ENCODE measurements at regions not wholly inside any gene's neighbourhood (a gene's known extent, or its start where the extent isn't known, plus 50 kb on each side); places are given as distances from the start of the nearest gene placed in this dataset.

- Histone ChIP-seq H3K79me1 (ENCODE audit: low read depth, low read length) (no peaks in the 10 kb centered on the region), H2BK15ac (ENCODE audit: low read length) (no peak overlapping the region), H3K4me2 (ENCODE audit: insufficient read depth, low read length, poor library complexity, severe bottlenecking) (no peak overlapping the region), H4K8ac (ENCODE audit: low read depth, low read length) (no peak overlapping the region), H3K9ac (ENCODE audit: low read depth, low read length, poor library complexity) (no peak overlapping the region), H3K36me3 (replicated peaks in 1 of 2; ENCODE audit: control insufficient read depth in 2 of 2, insufficient read depth in 2 of 2, low read length in 2 of 2) (peaks cover 0 to 1% of the 10 kb centered on the region in 2 donors), H2AFZ (ENCODE audit: low read length) (no peak overlapping the region), H2BK12ac (ENCODE audit: low read length) (no peak overlapping the region), H3K4me3 (ENCODE audit: low read length in 2 of 2) (no peak overlapping the region), H2BK120ac (ENCODE audit: low read depth, low read length) (no peak overlapping the region), H3K4me1 (ENCODE audit: control insufficient read depth in 2 of 2, insufficient read depth in 1 of 2, low read depth in 1 of 2, low read length in 2 of 2) (no peaks in the 10 kb centered on the region), H3K9me3 (replicated peaks in 1 of 2; ENCODE audit: control insufficient read depth in 2 of 2, insufficient read depth in 1 of 2, low read depth in 1 of 2, low read length in 2 of 2) (peaks cover 0 to 2% of the 10 kb centered on the region in 2 donors), H3K4ac (ENCODE audit: low read length) (no peak overlapping the region), H3K27me3 (ENCODE audit: control insufficient read depth in 3 of 3, insufficient read depth in 3 of 3, low read depth in 1 of 3, low read length in 3 of 3) (no peaks in the 10 kb centered on the region), H3K14ac (ENCODE audit: low read length) (no peak overlapping the region), H3K18ac (ENCODE audit: low read length) (no peak overlapping the region), H3K23ac (ENCODE audit: low read depth, low read length, poor library complexity) (no peak overlapping the region), H2AK5ac (ENCODE audit: low read depth, low read length) (no peak overlapping the region), H2BK5ac (ENCODE audit: low read length) (no peak overlapping the region), H3K27ac (replicated peaks; ENCODE audit: low read length) (no peak overlapping the region), H4K91ac (ENCODE audit: low read depth, low read length, poor library complexity) (no peak overlapping the region)
- no peak for DNase-seq (ENCODE audit: low spot score)
- WGBS, 2 donors (ENCODE audit: extremely low coverage in 2 of 2, insufficient read length in 2 of 2, insufficient replicate concordance in 1 of 2): no CpG with 5 or more reads among the region's 3 CpGs
These were observed 126.0 kb upstream of the WDFY3 start for GRCh38 chr4:85092536-85092935.

GRCh38 chr4:85092943-85093342 is 126.5 kb upstream of the WDFY3 start:
- WGBS, 2 donors (ENCODE audit: extremely low coverage in 2 of 2, insufficient read length in 2 of 2, insufficient replicate concordance in 1 of 2): no CpG with 5 or more reads among the region's 1 CpG
- Histone ChIP-seq H3K9me3 (replicated peaks in 1 of 2; ENCODE audit: control insufficient read depth in 2 of 2, insufficient read depth in 1 of 2, low read depth in 1 of 2, low read length in 2 of 2) (peaks cover 0 to 2% of the 10 kb centered on the region in 2 donors), H3K23ac (ENCODE audit: low read depth, low read length, poor library complexity) (no peak overlapping the region)

GRCh38 chr4:85094735-85095134 is 128.2 kb upstream of the WDFY3 start:
- Histone ChIP-seq H3K9ac (ENCODE audit: low read depth, low read length, poor library complexity) (no peak overlapping the region), H2BK120ac (ENCODE audit: low read depth, low read length) (no peak overlapping the region), H3K4me2 (ENCODE audit: insufficient read depth, low read length, poor library complexity, severe bottlenecking) (no peak overlapping the region), H4K91ac (ENCODE audit: low read depth, low read length, poor library complexity) (no peak overlapping the region), H3K4ac (ENCODE audit: low read length) (no peak overlapping the region), H3K14ac (ENCODE audit: low read length) (no peak overlapping the region), H2AFZ (ENCODE audit: low read length) (no peak overlapping the region), H3K18ac (ENCODE audit: low read length) (no peak overlapping the region), H3K27me3 (ENCODE audit: control insufficient read depth in 3 of 3, insufficient read depth in 3 of 3, low read depth in 1 of 3, low read length in 3 of 3) (no peaks in the 10 kb centered on the region), H3K79me1 (ENCODE audit: low read depth, low read length) (no peaks in the 10 kb centered on the region), H3K36me3 (replicated peaks in 1 of 2; ENCODE audit: control insufficient read depth in 2 of 2, insufficient read depth in 2 of 2, low read length in 2 of 2) (no peaks in the 10 kb centered on the region), H3K9me3 (replicated peaks in 1 of 2; ENCODE audit: control insufficient read depth in 2 of 2, insufficient read depth in 1 of 2, low read depth in 1 of 2, low read length in 2 of 2) (no peaks in the 10 kb centered on the region), H2AK5ac (ENCODE audit: low read depth, low read length) (no peak overlapping the region), H3K4me3 (ENCODE audit: low read length in 2 of 2) (no peak overlapping the region), H4K8ac (ENCODE audit: low read depth, low read length) (no peak overlapping the region), H3K27ac (replicated peaks; ENCODE audit: low read length) (no peak overlapping the region), H2BK12ac (ENCODE audit: low read length) (no peak overlapping the region), H3K23ac (ENCODE audit: low read depth, low read length, poor library complexity) (no peak overlapping the region), H2BK5ac (ENCODE audit: low read length) (no peak overlapping the region), H2BK15ac (ENCODE audit: low read length) (no peak overlapping the region), H3K4me1 (ENCODE audit: control insufficient read depth in 2 of 2, insufficient read depth in 1 of 2, low read depth in 1 of 2, low read length in 2 of 2) (no peaks in the 10 kb centered on the region)
- no CpG with 5 or more reads among the region's 1 CpG for WGBS, 2 donors (ENCODE audit: extremely low coverage in 2 of 2, insufficient read length in 2 of 2, insufficient replicate concordance in 1 of 2)
- no peak for DNase-seq (ENCODE audit: low spot score)

More at GRCh38 chr4:85092943-85093342, 126.5 kb upstream of the WDFY3 start:
- Histone ChIP-seq H3K14ac (ENCODE audit: low read length) (no peak overlapping the region), H3K27ac (replicated peaks; ENCODE audit: low read length) (no peak overlapping the region), H3K4me3 (ENCODE audit: low read length in 2 of 2) (no peak overlapping the region), H3K4me1 (ENCODE audit: control insufficient read depth in 2 of 2, insufficient read depth in 1 of 2, low read depth in 1 of 2, low read length in 2 of 2) (no peaks in the 10 kb centered on the region), H3K9ac (ENCODE audit: low read depth, low read length, poor library complexity) (no peak overlapping the region), H3K18ac (ENCODE audit: low read length) (no peak overlapping the region), H2BK5ac (ENCODE audit: low read length) (no peak overlapping the region), H2BK120ac (ENCODE audit: low read depth, low read length) (no peak overlapping the region), H2AFZ (ENCODE audit: low read length) (no peak overlapping the region), H4K8ac (ENCODE audit: low read depth, low read length) (no peak overlapping the region), H3K36me3 (replicated peaks in 1 of 2; ENCODE audit: control insufficient read depth in 2 of 2, insufficient read depth in 2 of 2, low read length in 2 of 2) (peaks cover 0 to 1% of the 10 kb centered on the region in 2 donors), H4K91ac (ENCODE audit: low read depth, low read length, poor library complexity) (no peak overlapping the region), H3K27me3 (ENCODE audit: control insufficient read depth in 3 of 3, insufficient read depth in 3 of 3, low read depth in 1 of 3, low read length in 3 of 3) (no peaks in the 10 kb centered on the region), H2BK15ac (ENCODE audit: low read length) (no peak overlapping the region), H2BK12ac (ENCODE audit: low read length) (no peak overlapping the region), H2AK5ac (ENCODE audit: low read depth, low read length) (no peak overlapping the region), H3K79me1 (ENCODE audit: low read depth, low read length) (no peaks in the 10 kb centered on the region), H3K4me2 (ENCODE audit: insufficient read depth, low read length, poor library complexity, severe bottlenecking) (no peak overlapping the region), H3K4ac (ENCODE audit: low read length) (no peak overlapping the region)
- no peak for DNase-seq (ENCODE audit: low spot score)

GRCh38 chr4:85102606-85103005 is 136.1 kb upstream of the WDFY3 start:
- no peaks in the 10 kb centered on the region for H3K4me1 ChIP-seq (ENCODE audit: control insufficient read depth in 2 of 2, insufficient read depth in 1 of 2, low read depth in 1 of 2, low read length in 2 of 2)
- H3K79me1 ChIP-seq (ENCODE audit: low read depth, low read length): no peaks in the 10 kb centered on the region
- no peaks in the 10 kb centered on the region for H3K9me3 ChIP-seq (replicated peaks in 1 of 2; ENCODE audit: control insufficient read depth in 2 of 2, insufficient read depth in 1 of 2, low read depth in 1 of 2, low read length in 2 of 2)
- H3K4me2 ChIP-seq (ENCODE audit: insufficient read depth, low read length, poor library complexity, severe bottlenecking): no peak overlapping the region
- no peak overlapping the region for H4K91ac ChIP-seq (ENCODE audit: low read depth, low read length, poor library complexity)
- H3K23ac ChIP-seq (ENCODE audit: low read depth, low read length, poor library complexity): no peak overlapping the region
- no peak overlapping the region for H3K9ac ChIP-seq (ENCODE audit: low read depth, low read length, poor library complexity)
- H2AFZ ChIP-seq (ENCODE audit: low read length): no peak overlapping the region
- no peak overlapping the region for H3K14ac ChIP-seq (ENCODE audit: low read length)
- H2BK120ac ChIP-seq (ENCODE audit: low read depth, low read length): no peak overlapping the region
- H3K4ac ChIP-seq (ENCODE audit: low read length): no peak overlapping the region
- no CpG with 5 or more reads among the region's 1 CpG for WGBS, 2 donors (ENCODE audit: extremely low coverage in 2 of 2, insufficient read length in 2 of 2, insufficient replicate concordance in 1 of 2)
- no peak overlapping the region for H2BK15ac ChIP-seq (ENCODE audit: low read length)
- no peak overlapping the region for H3K18ac ChIP-seq (ENCODE audit: low read length)
- H2BK5ac ChIP-seq (ENCODE audit: low read length): no peak overlapping the region
- DNase-seq (ENCODE audit: low spot score): no peak
- no peaks in the 10 kb centered on the region for H3K36me3 ChIP-seq (replicated peaks in 1 of 2; ENCODE audit: control insufficient read depth in 2 of 2, insufficient read depth in 2 of 2, low read length in 2 of 2)
- no peak overlapping the region for H3K27ac ChIP-seq (replicated peaks; ENCODE audit: low read length)
- H3K27me3 ChIP-seq (ENCODE audit: control insufficient read depth in 3 of 3, insufficient read depth in 3 of 3, low read depth in 1 of 3, low read length in 3 of 3): peaks cover 0 to 6% (median 0%) of the 10 kb centered on the region in 3 experiments
- H4K8ac ChIP-seq (ENCODE audit: low read depth, low read length): no peak overlapping the region
- no peak overlapping the region for H3K4me3 ChIP-seq (ENCODE audit: low read length in 2 of 2)
- no peak overlapping the region for H2BK12ac ChIP-seq (ENCODE audit: low read length)
- H2AK5ac ChIP-seq (ENCODE audit: low read depth, low read length): no peak overlapping the region
